ENCODE measurements at regions not wholly inside any gene's neighbourhood (a gene's known extent, or its start where the extent isn't known, plus 50 kb on each side); places are given as distances from the start of the nearest gene placed in this dataset.
"Not testable (repeated sequence)": the region's sequence is repeated elsewhere in the genome, so short reads cannot be mapped to it uniquely, and the experiment has no call there.

- Histone ChIP-seq H3K27me3 (ENCODE audit: control insufficient read depth, insufficient read depth, low read length) (no peaks in the 10 kb centered on the region), H3K36me3 (ENCODE audit: control insufficient read depth, insufficient read depth, low read length) (no peaks in the 10 kb centered on the region), H3K4me1 (ENCODE audit: control insufficient read depth, insufficient read depth, low read length) (no peaks in the 10 kb centered on the region), H3K4me3 (ENCODE audit: low read length) (no peak overlapping the region), H3K9me3 (ENCODE audit: control insufficient read depth, low read depth, low read length) (peaks cover 8% of the 10 kb centered on the region), H3K27ac (ENCODE audit: low read length) (no peak overlapping the region)
- no CpG with 5 or more reads among the region's 26 CpGs for WGBS (ENCODE audit: insufficient coverage, low lambda C conversion rate)
- DNase-seq: no peak
These were observed 748.4 kb upstream of the NRXN1 start for GRCh38 chr2:51780353-51780752.

- DNase-seq; H3K36me3 ChIP-seq (ENCODE audit: control insufficient read depth, insufficient read depth, low read length); H3K9me3 ChIP-seq (ENCODE audit: control insufficient read depth, low read depth, low read length); H3K4me3 ChIP-seq (ENCODE audit: low read length); H3K27ac ChIP-seq (ENCODE audit: low read length); H3K4me1 ChIP-seq (ENCODE audit: control insufficient read depth, insufficient read depth, low read length); H3K27me3 ChIP-seq (ENCODE audit: control insufficient read depth, insufficient read depth, low read length): not testable (repeated sequence)
- no CpG with 5 or more reads among the region's 7 CpGs for WGBS (ENCODE audit: insufficient coverage, low lambda C conversion rate)
These were observed 747.8 kb upstream of the NRXN1 start for GRCh38 chr2:51779723-51780122.

GRCh38 chr2:51778806-51779205, 746.9 kb upstream of the NRXN1 start:
- H3K36me3 ChIP-seq (ENCODE audit: control insufficient read depth, insufficient read depth, low read length): no peaks in the 10 kb centered on the region
- 80% methylated on average over 2 of the region's 3 CpGs for WGBS (ENCODE audit: insufficient coverage, low lambda C conversion rate)
- H3K4me3 ChIP-seq (ENCODE audit: low read length): no peak overlapping the region
- H3K4me1 ChIP-seq (ENCODE audit: control insufficient read depth, insufficient read depth, low read length): no peaks in the 10 kb centered on the region
- DNase-seq: no peak
- H3K9me3 ChIP-seq (ENCODE audit: control insufficient read depth, low read depth, low read length): peaks cover 8% of the 10 kb centered on the region
- H3K27ac ChIP-seq (ENCODE audit: low read length): no peak overlapping the region
- no peaks in the 10 kb centered on the region for H3K27me3 ChIP-seq (ENCODE audit: control insufficient read depth, insufficient read depth, low read length)

GRCh38 chr2:51774606-51775005, 742.7 kb upstream of the NRXN1 start:
- not testable (repeated sequence) for H3K4me3 ChIP-seq (ENCODE audit: low read length); H3K9me3 ChIP-seq (ENCODE audit: control insufficient read depth, low read depth, low read length); H3K27me3 ChIP-seq (ENCODE audit: control insufficient read depth, insufficient read depth, low read length); H3K27ac ChIP-seq (ENCODE audit: low read length); H3K4me1 ChIP-seq (ENCODE audit: control insufficient read depth, insufficient read depth, low read length); DNase-seq; H3K36me3 ChIP-seq (ENCODE audit: control insufficient read depth, insufficient read depth, low read length)
- no CpG with 5 or more reads among the region's 12 CpGs for WGBS (ENCODE audit: insufficient coverage, low lambda C conversion rate)

GRCh38 chr2:51760441-51760840, 728.5 kb upstream of the NRXN1 start:
- H3K27me3 ChIP-seq (ENCODE audit: control insufficient read depth, insufficient read depth, low read length): no peaks in the 10 kb centered on the region
- no peaks in the 10 kb centered on the region for H3K36me3 ChIP-seq (ENCODE audit: control insufficient read depth, insufficient read depth, low read length)
- no peak for DNase-seq
- no peaks in the 10 kb centered on the region for H3K4me1 ChIP-seq (ENCODE audit: control insufficient read depth, insufficient read depth, low read length)
- no peak overlapping the region for H3K4me3 ChIP-seq (ENCODE audit: low read length)
- H3K9me3 ChIP-seq (ENCODE audit: control insufficient read depth, low read depth, low read length): no peaks in the 10 kb centered on the region
- no peak overlapping the region for H3K27ac ChIP-seq (ENCODE audit: low read length)

- no peaks in the 10 kb centered on the region for H3K36me3 ChIP-seq (ENCODE audit: control insufficient read depth, insufficient read depth, low read length)
- no peaks in the 10 kb centered on the region for H3K4me1 ChIP-seq (ENCODE audit: control insufficient read depth, insufficient read depth, low read length)
- no peaks in the 10 kb centered on the region for H3K9me3 ChIP-seq (ENCODE audit: control insufficient read depth, low read depth, low read length)
- no peak for DNase-seq
- H3K27ac ChIP-seq (ENCODE audit: low read length): no peak overlapping the region
- no peaks in the 10 kb centered on the region for H3K27me3 ChIP-seq (ENCODE audit: control insufficient read depth, insufficient read depth, low read length)
- 43% methylated on average over 1 of the region's 1 CpG for WGBS (ENCODE audit: insufficient coverage, low lambda C conversion rate)
- no peak overlapping the region for H3K4me3 ChIP-seq (ENCODE audit: low read length)
These were observed 726.1 kb upstream of the NRXN1 start for GRCh38 chr2:51758081-51758480.

GRCh38 chr2:51734115-51734514, 702.2 kb upstream of the NRXN1 start:
- no peaks in the 10 kb centered on the region for H3K36me3 ChIP-seq (ENCODE audit: control insufficient read depth, insufficient read depth, low read length)
- no peaks in the 10 kb centered on the region for H3K27me3 ChIP-seq (ENCODE audit: control insufficient read depth, insufficient read depth, low read length)
- H3K9me3 ChIP-seq (ENCODE audit: control insufficient read depth, low read depth, low read length): no peaks in the 10 kb centered on the region
- peak overlapping the region; percentile 8 for H3K27ac ChIP-seq (ENCODE audit: low read length)
- WGBS (ENCODE audit: insufficient coverage, low lambda C conversion rate): 83% methylated on average over 1 of the region's 1 CpG
- H3K4me1 ChIP-seq (ENCODE audit: control insufficient read depth, insufficient read depth, low read length): no peaks in the 10 kb centered on the region
- H3K4me3 ChIP-seq (ENCODE audit: low read length): no peak overlapping the region
- DNase-seq: peak; percentile 40 to 67

GRCh38 chr2:51723691-51724090, 691.8 kb upstream of the NRXN1 start:
- WGBS (ENCODE audit: insufficient coverage, low lambda C conversion rate): 45% methylated on average over 1 of the region's 1 CpG
- no peak overlapping the region for H3K4me3 ChIP-seq (ENCODE audit: low read length)
- no peaks in the 10 kb centered on the region for H3K36me3 ChIP-seq (ENCODE audit: control insufficient read depth, insufficient read depth, low read length)
- DNase-seq: peak; percentile 55 to 64
- peak overlapping the region; percentile 63 for H3K27ac ChIP-seq (ENCODE audit: low read length)
- no peaks in the 10 kb centered on the region for H3K9me3 ChIP-seq (ENCODE audit: control insufficient read depth, low read depth, low read length)
- no peaks in the 10 kb centered on the region for H3K27me3 ChIP-seq (ENCODE audit: control insufficient read depth, insufficient read depth, low read length)
- H3K4me1 ChIP-seq (ENCODE audit: control insufficient read depth, insufficient read depth, low read length): no peaks in the 10 kb centered on the region

- Histone ChIP-seq H3K27me3 (ENCODE audit: control insufficient read depth, insufficient read depth, low read length) (no peaks in the 10 kb centered on the region), H3K9me3 (ENCODE audit: control insufficient read depth, low read depth, low read length) (no peaks in the 10 kb centered on the region), H3K4me3 (ENCODE audit: low read length) (no peak overlapping the region), H3K4me1 (ENCODE audit: control insufficient read depth, insufficient read depth, low read length) (no peaks in the 10 kb centered on the region), H3K27ac (ENCODE audit: low read length) (no peak overlapping the region), H3K36me3 (ENCODE audit: control insufficient read depth, insufficient read depth, low read length) (no peaks in the 10 kb centered on the region)
- DNase-seq: no peak
- WGBS (ENCODE audit: insufficient coverage, low lambda C conversion rate): 86% methylated on average over 1 of the region's 1 CpG
These were observed 690.4 kb upstream of the NRXN1 start for GRCh38 chr2:51722311-51722710.

GRCh38 chr2:51720826-51721225, 688.9 kb upstream of the NRXN1 start:
- no peaks in the 10 kb centered on the region for H3K27me3 ChIP-seq (ENCODE audit: control insufficient read depth, insufficient read depth, low read length)
- H3K4me3 ChIP-seq (ENCODE audit: low read length): no peak overlapping the region
- no peaks in the 10 kb centered on the region for H3K4me1 ChIP-seq (ENCODE audit: control insufficient read depth, insufficient read depth, low read length)
- no CpG with 5 or more reads among the region's 1 CpG for WGBS (ENCODE audit: insufficient coverage, low lambda C conversion rate)
- H3K36me3 ChIP-seq (ENCODE audit: control insufficient read depth, insufficient read depth, low read length): no peaks in the 10 kb centered on the region
- no peak for DNase-seq
- no peaks in the 10 kb centered on the region for H3K9me3 ChIP-seq (ENCODE audit: control insufficient read depth, low read depth, low read length)
- no peak overlapping the region for H3K27ac ChIP-seq (ENCODE audit: low read length)

GRCh38 chr2:51718881-51719280, 686.9 kb upstream of the NRXN1 start:
- no peak overlapping the region for H3K4me3 ChIP-seq (ENCODE audit: low read length)
- H3K4me1 ChIP-seq (ENCODE audit: control insufficient read depth, insufficient read depth, low read length): no peaks in the 10 kb centered on the region
- H3K36me3 ChIP-seq (ENCODE audit: control insufficient read depth, insufficient read depth, low read length): no peaks in the 10 kb centered on the region

More at GRCh38 chr2:51718881-51719280, 686.9 kb upstream of the NRXN1 start:
- Histone ChIP-seq H3K27me3 (ENCODE audit: control insufficient read depth, insufficient read depth, low read length) (no peaks in the 10 kb centered on the region), H3K27ac (ENCODE audit: low read length) (no peak overlapping the region), H3K9me3 (ENCODE audit: control insufficient read depth, low read depth, low read length) (no peaks in the 10 kb centered on the region)
- DNase-seq: no peak

Measured in large intestine (tissue), 3 donors.